SK-N-SH treated with all-trans-retinoic acid at 6 μM for 48 hours (cell line): ENCODE measurements at regions not wholly inside any gene's neighbourhood (a gene's known extent, or its start where the extent isn't known, plus 50 kb on each side); places are given as distances from the start of the nearest gene placed in this dataset.

Source experiments
- ATAC-seq: fragments of 200-7000 bp; cut with Tn5 transposase; 3 replicates; pipeline ENCODE4 v1.9.1; 2020; ENCODE audit warnings: mild to moderate bottlenecking, moderate library complexity
- ARNTL ChIP-seq: fragments of 450-650 bp; formaldehyde crosslinking; IDR thresholded peaks from 2 replicates; pipeline ENCODE4 v1.5.0; 2020; ENCODE audit warnings: low read depth, mild to moderate bottlenecking, moderate library complexity, borderline replicate concordance
- BACH2 ChIP-seq: fragments of 250-450 bp; sonication (Bioruptor Pico); IDR thresholded peaks from 2 replicates; pipeline ENCODE4 v1.9.0; 2021; ENCODE audit warnings: mild to moderate bottlenecking, borderline replicate concordance
- CSDC2 ChIP-seq: fragments of 250-450 bp; sonication (Bioruptor Pico); IDR thresholded peaks from 2 replicates; pipeline ENCODE4 v1.5.0; 2020; ENCODE audit warnings: mild to moderate bottlenecking, moderate library complexity
- ESRRG ChIP-seq: fragments of 250-450 bp; sonication (Bioruptor Pico); IDR thresholded peaks from 2 replicates; pipeline ENCODE4 v1.6.1; 2021; ENCODE audit warnings: mild to moderate bottlenecking
- ISL1 ChIP-seq: fragments of 250-450 bp; sonication (Bioruptor Pico); IDR thresholded peaks from 2 replicates; pipeline ENCODE4 v2.1.2; 2022; ENCODE audit warnings: mild to moderate bottlenecking, moderate library complexity
- OSR1 ChIP-seq: fragments of 250-450 bp; sonication (Bioruptor Pico); IDR thresholded peaks from 2 replicates; pipeline ENCODE4 v1.8.0; 2022; ENCODE audit warnings: moderate library complexity, mild to moderate bottlenecking, inconsistent platforms
- PPARA ChIP-seq: fragments of 250-450 bp; sonication (Bioruptor Pico); IDR thresholded peaks from 2 replicates; pipeline ENCODE4 v1.5.0; 2020; ENCODE audit warnings: mild to moderate bottlenecking, borderline replicate concordance
- RARB ChIP-seq: fragments of 250-450 bp; sonication (Bioruptor Pico); IDR thresholded peaks from 2 replicates; pipeline ENCODE4 v1.8.0; 2021; ENCODE audit warnings: mild to moderate bottlenecking, moderate library complexity
- SNAI2 ChIP-seq: fragments of 250-450 bp; sonication (Bioruptor Pico); IDR thresholded peaks from 2 replicates; pipeline ENCODE4 v1.5.0; 2020; ENCODE audit warnings: mild to moderate bottlenecking, moderate library complexity
- TCF4 ChIP-seq: fragments of 250-450 bp; sonication (Bioruptor Pico); IDR thresholded peaks from 2 replicates; pipeline ENCODE4 v1.8.0; 2021; ENCODE audit warnings: mild to moderate bottlenecking, moderate library complexity, borderline replicate concordance
- TOX ChIP-seq: fragments of 250-450 bp; sonication (Bioruptor Pico); IDR thresholded peaks from 2 replicates; pipeline ENCODE4 v1.8.0; 2021; ENCODE audit warnings: mild to moderate bottlenecking, moderate library complexity, borderline replicate concordance
- ZC3H10 ChIP-seq: fragments of 250-450 bp; sonication (Bioruptor Pico); IDR thresholded peaks from 2 replicates; pipeline ENCODE4 v1.5.1; 2021; ENCODE audit warnings: mild to moderate bottlenecking, moderate library complexity
- ZNF565 ChIP-seq: fragments of 450-650 bp; formaldehyde crosslinking; conservative IDR thresholded peaks from 2 replicates; pipeline ENCODE4 v1.5.0; 2020; ENCODE audit warnings: low read depth, mild to moderate bottlenecking, moderate library complexity
- ZNF70 ChIP-seq: fragments of 450-650 bp; formaldehyde crosslinking; IDR thresholded peaks from 2 replicates; pipeline ENCODE4 v1.5.0; 2020; ENCODE audit warnings: mild to moderate bottlenecking, moderate library complexity
- ZNF8 ChIP-seq: fragments of 450-650 bp; formaldehyde crosslinking; IDR thresholded peaks from 2 replicates; pipeline ENCODE4 v1.5.0; 2020; ENCODE audit warnings: mild to moderate bottlenecking, moderate library complexity
- TF ChIP-seq, protein P1 (sequence below): fragments of 250-450 bp; sonication (Bioruptor Pico); IDR thresholded peaks from 2 replicates; pipeline ENCODE4 v1.8.0; 2020; ENCODE audit warnings: mild to moderate bottlenecking, moderate library complexity, borderline replicate concordance
- TF ChIP-seq, protein P2 (sequence below): fragments of 250-450 bp; sonication (Bioruptor Pico); IDR thresholded peaks from 2 replicates; pipeline ENCODE4 v1.5.1; 2021; ENCODE audit warnings: mild to moderate bottlenecking, moderate library complexity
- TF ChIP-seq, protein P3 (sequence below): fragments of 250-450 bp; sonication (Bioruptor Pico); IDR thresholded peaks from 2 replicates; pipeline ENCODE4 v1.5.1; 2020; ENCODE audit warnings: low read depth, mild to moderate bottlenecking, moderate library complexity
- TF ChIP-seq, protein P4 (sequence below): fragments of 250-450 bp; sonication (Bioruptor Pico); IDR thresholded peaks from 2 replicates; pipeline ENCODE4 v1.5.0; 2020; ENCODE audit warnings: mild to moderate bottlenecking, moderate library complexity
- TF ChIP-seq, protein P5 (sequence below): fragments of 250-450 bp; sonication (Bioruptor Pico); IDR thresholded peaks from 2 replicates; pipeline ENCODE4 v1.8.0; 2021; ENCODE audit warnings: low read depth, mild to moderate bottlenecking, moderate library complexity, borderline replicate concordance

DNA sequence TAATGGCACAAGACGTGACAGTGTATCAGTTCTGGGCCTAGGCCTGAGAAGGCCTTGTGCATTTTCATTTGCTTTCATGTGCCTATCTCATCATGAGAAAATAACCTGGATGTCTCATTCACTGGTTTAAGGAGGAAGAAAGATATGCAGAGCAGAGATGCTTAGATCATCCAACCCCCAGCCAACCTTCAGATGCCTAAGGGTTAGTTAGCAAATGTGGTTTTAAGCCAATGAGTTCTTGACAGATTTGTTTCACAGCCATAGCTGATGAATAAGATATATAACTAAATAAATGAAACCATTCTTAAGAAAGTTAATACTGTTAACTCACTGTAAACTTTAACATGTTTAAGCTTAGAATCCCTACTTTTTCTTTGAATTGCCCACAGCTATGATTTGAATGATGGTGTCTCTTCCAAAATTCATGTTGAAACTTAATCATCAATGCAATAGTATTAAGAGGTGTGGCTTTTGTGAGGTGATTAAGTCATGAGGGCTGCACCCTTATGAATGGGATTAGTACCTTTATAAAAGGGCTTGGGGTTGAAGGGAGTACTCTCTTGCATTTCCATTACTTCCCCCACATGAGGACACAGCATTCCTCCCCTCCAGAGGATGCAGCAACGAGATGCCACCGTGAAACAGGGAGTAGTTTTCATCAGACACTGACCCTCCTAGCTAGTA lies 324.6 kb upstream of the TBC1D5 start:
- TF ChIP-seq ISL1 (CRISPR knock-in tag) (no peak), RARB (CRISPR knock-in tag) (no peak), OSR1 (no peak), ESRRG (CRISPR knock-in tag) (no peak), TOX (CRISPR knock-in tag) (no peak)
- TF ChIP-seq, protein P1, sequence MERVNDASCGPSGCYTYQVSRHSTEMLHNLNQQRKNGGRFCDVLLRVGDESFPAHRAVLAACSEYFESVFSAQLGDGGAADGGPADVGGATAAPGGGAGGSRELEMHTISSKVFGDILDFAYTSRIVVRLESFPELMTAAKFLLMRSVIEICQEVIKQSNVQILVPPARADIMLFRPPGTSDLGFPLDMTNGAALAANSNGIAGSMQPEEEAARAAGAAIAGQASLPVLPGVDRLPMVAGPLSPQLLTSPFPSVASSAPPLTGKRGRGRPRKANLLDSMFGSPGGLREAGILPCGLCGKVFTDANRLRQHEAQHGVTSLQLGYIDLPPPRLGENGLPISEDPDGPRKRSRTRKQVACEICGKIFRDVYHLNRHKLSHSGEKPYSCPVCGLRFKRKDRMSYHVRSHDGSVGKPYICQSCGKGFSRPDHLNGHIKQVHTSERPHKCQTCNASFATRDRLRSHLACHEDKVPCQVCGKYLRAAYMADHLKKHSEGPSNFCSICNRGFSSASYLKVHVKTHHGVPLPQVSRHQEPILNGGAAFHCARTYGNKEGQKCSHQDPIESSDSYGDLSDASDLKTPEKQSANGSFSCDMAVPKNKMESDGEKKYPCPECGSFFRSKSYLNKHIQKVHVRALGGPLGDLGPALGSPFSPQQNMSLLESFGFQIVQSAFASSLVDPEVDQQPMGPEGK (CRISPR knock-in tag), result no peak
- TF ChIP-seq, protein P2, sequence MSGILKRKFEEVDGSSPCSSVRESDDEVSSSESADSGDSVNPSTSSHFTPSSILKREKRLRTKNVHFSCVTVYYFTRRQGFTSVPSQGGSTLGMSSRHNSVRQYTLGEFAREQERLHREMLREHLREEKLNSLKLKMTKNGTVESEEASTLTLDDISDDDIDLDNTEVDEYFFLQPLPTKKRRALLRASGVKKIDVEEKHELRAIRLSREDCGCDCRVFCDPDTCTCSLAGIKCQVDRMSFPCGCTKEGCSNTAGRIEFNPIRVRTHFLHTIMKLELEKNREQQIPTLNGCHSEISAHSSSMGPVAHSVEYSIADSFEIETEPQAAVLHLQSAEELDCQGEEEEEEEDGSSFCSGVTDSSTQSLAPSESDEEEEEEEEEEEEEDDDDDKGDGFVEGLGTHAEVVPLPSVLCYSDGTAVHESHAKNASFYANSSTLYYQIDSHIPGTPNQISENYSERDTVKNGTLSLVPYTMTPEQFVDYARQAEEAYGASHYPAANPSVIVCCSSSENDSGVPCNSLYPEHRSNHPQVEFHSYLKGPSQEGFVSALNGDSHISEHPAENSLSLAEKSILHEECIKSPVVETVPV, result no peak
- TF ChIP-seq, protein P3, sequence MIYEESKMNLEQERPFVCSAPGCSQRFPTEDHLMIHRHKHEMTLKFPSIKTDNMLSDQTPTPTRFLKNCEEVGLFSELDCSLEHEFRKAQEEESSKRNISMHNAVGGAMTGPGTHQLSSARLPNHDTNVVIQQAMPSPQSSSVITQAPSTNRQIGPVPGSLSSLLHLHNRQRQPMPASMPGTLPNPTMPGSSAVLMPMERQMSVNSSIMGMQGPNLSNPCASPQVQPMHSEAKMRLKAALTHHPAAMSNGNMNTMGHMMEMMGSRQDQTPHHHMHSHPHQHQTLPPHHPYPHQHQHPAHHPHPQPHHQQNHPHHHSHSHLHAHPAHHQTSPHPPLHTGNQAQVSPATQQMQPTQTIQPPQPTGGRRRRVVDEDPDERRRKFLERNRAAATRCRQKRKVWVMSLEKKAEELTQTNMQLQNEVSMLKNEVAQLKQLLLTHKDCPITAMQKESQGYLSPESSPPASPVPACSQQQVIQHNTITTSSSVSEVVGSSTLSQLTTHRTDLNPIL (CRISPR knock-in tag), result no peak
- TF ChIP-seq, all 23 proteins: peak for 0
- ATAC-seq, result no peak

DNA sequence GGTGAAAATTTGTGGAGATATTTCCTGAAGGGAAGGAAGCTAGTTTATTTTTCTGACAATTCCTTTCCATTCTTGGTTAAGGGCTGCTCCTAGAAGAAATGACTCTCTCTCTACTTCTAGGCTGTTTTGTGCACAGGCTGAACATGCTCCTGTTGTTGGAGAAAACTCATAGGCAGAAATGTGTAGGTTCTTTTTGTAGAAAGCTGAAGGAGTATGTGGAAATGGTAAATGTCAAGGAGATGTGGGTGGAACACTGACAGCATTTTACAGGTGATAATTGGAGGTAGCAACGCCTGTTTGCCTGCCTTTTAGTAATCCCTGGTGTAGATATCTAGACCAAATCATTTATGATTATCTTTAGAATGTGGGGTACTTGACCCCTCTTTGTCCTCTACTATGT lies 322.2 kb upstream of the TBC1D5 start:
- ATAC-seq, result no peak
- no peak for TF ChIP-seq RARB (CRISPR knock-in tag)
- TF ChIP-seq ZNF8 (CRISPR knock-in tag), result no peak

DNA sequence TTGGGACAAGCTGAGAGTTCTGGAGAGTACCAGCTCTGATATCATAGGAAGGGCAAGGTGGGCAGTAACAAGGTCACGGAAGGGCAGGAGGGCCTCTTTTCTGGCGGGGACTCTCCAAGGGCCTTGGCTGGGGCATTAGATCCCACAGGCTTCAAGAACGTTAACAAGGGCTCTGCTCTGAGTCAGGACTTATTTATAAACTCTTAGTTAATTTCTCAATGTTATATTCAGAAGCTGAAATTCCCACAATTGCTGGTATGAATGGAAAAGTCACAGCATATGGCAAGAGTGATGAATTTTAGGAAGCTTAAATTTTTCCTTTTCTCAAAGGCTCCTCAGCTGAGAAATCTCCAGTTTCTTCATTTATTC lies 320.2 kb upstream of the TBC1D5 start:
- TF ChIP-seq, protein P4, sequence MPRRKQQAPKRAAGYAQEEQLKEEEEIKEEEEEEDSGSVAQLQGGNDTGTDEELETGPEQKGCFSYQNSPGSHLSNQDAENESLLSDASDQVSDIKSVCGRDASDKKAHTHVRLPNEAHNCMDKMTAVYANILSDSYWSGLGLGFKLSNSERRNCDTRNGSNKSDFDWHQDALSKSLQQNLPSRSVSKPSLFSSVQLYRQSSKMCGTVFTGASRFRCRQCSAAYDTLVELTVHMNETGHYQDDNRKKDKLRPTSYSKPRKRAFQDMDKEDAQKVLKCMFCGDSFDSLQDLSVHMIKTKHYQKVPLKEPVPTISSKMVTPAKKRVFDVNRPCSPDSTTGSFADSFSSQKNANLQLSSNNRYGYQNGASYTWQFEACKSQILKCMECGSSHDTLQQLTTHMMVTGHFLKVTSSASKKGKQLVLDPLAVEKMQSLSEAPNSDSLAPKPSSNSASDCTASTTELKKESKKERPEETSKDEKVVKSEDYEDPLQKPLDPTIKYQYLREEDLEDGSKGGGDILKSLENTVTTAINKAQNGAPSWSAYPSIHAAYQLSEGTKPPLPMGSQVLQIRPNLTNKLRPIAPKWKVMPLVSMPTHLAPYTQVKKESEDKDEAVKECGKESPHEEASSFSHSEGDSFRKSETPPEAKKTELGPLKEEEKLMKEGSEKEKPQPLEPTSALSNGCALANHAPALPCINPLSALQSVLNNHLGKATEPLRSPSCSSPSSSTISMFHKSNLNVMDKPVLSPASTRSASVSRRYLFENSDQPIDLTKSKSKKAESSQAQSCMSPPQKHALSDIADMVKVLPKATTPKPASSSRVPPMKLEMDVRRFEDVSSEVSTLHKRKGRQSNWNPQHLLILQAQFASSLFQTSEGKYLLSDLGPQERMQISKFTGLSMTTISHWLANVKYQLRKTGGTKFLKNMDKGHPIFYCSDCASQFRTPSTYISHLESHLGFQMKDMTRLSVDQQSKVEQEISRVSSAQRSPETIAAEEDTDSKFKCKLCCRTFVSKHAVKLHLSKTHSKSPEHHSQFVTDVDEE (CRISPR knock-in tag), result no peak
- no peak for TF ChIP-seq OSR1
- TF ChIP-seq ISL1 (CRISPR knock-in tag), result no peak
- no peak for TF ChIP-seq ZNF8 (CRISPR knock-in tag)
- no peak for TF ChIP-seq ESRRG (CRISPR knock-in tag)
- no peak for TF ChIP-seq SNAI2 (CRISPR knock-in tag)
- TF ChIP-seq, protein P1 (CRISPR knock-in tag), result no peak
- TF ChIP-seq ARNTL, result no peak
- TF ChIP-seq, protein P5, sequence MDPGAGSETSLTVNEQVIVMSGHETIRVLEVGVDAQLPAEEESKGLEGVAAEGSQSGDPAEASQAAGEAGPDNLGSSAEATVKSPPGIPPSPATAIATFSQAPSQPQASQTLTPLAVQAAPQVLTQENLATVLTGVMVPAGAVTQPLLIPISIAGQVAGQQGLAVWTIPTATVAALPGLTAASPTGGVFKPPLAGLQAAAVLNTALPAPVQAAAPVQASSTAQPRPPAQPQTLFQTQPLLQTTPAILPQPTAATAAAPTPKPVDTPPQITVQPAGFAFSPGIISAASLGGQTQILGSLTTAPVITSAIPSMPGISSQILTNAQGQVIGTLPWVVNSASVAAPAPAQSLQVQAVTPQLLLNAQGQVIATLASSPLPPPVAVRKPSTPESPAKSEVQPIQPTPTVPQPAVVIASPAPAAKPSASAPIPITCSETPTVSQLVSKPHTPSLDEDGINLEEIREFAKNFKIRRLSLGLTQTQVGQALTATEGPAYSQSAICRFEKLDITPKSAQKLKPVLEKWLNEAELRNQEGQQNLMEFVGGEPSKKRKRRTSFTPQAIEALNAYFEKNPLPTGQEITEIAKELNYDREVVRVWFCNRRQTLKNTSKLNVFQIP, result no peak
- no peak for TF ChIP-seq BACH2 (CRISPR knock-in tag)
- no peak for TF ChIP-seq CSDC2 (CRISPR knock-in tag)
- no peak for TF ChIP-seq TCF4 (CRISPR knock-in tag)
- TF ChIP-seq ZNF565 (CRISPR knock-in tag), result no peak
- no peak for TF ChIP-seq ZC3H10 (CRISPR knock-in tag)
- no peak for TF ChIP-seq PPARA (CRISPR knock-in tag)
- TF ChIP-seq TOX (CRISPR knock-in tag), result no peak
- no peak for TF ChIP-seq ZNF70 (CRISPR knock-in tag)
- ATAC-seq, result peak; percentile 24; the same call in 2 of the 3 replicates
